Hematopoietic multipotent progenitor cell treated with erythropoietin and hydrocortisone succinate and interleukin-3 and kit ligand, for 6 days (in vitro differentiated cells): ENCODE measurements at regions not wholly inside any gene's neighbourhood (a gene's known extent, or its start where the extent isn't known, plus 50 kb on each side); places are given as distances from the start of the nearest gene placed in this dataset.

Source experiments
- DNase-seq: peaks from one replicate; pipeline ENCODE4 v3.0.0-alpha.2; 2015

GRCh38 chr5:2047341-2047927, 164.7 kb upstream of the IRX4 start:
- no peak for DNase-seq

GRCh38 chr5:2044041-2044440, 161.3 kb upstream of the IRX4 start:
- DNase-seq = no peak

- DNase-seq = no peak
These were observed 156.4 kb upstream of the IRX4 start for GRCh38 chr5:2039180-2039531.

DNA sequence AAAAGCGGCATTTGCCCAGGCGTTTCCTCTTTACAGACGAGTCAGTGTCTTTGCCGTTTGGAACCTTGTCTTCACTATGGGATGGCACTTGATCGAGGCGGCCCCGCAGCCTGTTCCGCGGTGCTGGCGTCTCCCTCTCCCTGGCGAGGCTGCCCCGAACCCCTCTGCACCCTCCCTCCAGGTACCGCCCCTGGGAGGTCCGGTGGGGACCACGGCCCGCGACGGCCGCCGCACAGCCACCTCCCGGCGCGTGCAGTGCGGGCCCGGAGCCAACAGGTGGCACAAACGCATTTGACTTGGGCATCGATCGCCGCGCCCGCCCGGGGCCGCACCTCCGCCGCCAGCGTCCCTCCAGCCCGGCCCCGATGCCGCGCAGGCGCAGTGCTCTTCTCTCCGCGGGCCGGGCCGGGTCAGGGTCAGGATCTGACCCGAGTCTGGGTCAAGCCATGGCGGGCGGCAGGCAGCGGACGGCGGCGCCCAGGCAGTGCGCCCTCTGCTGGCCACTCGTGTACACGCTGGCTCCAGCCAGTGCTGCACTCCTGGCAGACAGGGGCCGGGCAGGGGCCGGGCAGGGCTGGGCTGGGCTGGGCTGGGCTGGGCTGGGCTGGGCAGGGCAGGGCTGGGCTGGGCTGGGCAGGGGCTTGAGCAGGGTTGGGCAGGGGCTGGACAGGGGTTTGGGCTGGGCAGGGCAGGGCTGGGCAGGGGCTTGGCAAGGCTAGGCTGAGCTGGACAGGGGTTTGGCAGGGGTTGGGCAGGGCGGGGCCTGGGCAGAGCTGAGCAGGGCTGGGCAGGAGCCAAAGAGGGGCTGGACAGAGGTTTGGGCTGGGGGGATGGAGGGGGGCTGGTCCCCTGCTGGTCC, 155.8 kb upstream of the IRX4 start:
- peak; percentile 61 for DNase-seq

GRCh38 chr5:2036885-2037284, 154.2 kb upstream of the IRX4 start:
- DNase-seq = no peak

- DNase-seq = no peak
These were observed 149.7 kb upstream of the IRX4 start for GRCh38 chr5:2032432-2032831.

DNA sequence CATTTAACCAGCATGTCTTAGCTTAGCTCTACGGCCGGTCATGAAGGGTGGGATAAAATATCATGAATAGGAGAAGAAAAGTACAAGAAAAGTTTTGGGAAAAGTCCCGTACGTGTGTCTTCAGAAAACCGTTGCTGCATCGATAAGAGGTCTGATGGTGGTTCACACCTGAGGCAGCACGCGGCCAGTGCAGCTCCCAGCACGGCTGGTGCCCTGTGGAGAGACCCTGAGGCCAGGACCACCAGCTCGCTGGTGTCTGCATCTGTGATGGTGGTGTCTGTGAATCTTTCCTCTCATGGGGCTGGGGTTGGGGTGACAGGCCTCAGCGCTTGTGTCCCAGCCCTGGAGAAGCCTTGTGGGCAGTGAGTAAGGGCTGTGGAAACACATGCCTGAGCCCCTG, 148.9 kb upstream of the IRX4 start:
- DNase-seq = no peak

DNA sequence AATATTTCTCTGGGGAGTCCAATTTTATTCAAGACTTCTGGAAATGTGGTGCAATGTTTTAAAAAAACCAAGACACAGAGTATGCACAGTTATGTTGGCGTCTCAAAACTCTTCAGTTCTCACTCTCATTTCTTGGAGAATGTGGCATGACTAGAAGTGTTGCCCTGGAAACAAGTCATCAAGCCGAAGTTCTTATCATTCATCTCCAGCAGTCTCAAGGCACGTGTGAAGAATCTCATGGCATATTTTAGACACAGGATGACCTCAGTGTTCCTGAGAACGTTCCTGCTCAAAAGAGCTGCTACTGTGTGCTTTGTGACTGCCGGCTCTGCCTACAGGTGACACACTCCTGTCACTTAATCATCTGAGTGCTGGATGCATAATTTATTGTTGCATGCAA, 147.4 kb upstream of the IRX4 start:
- DNase-seq = no peak

DNA sequence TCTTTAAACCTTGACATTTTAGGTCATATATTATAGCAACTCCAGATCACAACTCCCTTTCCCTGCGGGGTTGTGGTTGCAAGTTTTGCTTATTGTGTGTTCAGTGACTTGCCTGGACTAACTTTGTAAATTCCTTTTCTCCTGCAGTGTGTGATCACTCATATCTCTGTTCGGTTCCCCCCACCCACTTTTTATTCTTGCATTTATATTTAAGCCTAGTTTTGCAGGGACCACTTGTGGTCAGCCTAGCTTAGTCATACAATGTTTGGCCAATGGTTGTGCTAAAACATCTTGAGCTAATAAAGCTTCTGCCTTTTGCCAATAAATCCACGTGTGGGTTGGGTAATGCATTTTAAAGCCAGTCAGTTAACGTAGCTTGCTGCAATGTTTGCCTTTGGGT, 146.5 kb upstream of the IRX4 start:
- no peak for DNase-seq

DNA sequence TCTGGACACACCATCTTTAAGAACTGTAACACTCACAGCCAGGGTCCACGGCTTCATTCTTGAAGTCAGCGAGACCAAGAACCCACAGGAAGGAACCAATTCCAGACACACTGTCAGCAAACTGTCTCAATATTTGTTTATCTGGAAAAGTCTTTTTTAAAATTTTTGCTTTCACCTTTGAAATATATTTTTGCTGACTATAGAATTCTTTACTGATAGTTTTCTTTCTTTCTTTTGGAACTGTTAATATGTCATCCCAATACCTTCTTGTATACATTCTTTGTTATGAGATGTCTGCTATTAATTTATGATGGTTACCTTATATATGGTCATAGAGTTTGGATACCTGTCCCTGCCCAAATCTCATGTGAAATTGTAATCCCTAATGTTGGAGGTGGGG, 145.1 kb upstream of the IRX4 start:
- DNase-seq = no peak

- DNase-seq = no peak
These were observed 142.4 kb upstream of the IRX4 start for GRCh38 chr5:2024986-2025721.

- no peak for DNase-seq
These were observed 140.5 kb upstream of the IRX4 start for GRCh38 chr5:2023196-2023595.

GRCh38 chr5:2022436-2022835, 139.7 kb upstream of the IRX4 start:
- DNase-seq = no peak

DNA sequence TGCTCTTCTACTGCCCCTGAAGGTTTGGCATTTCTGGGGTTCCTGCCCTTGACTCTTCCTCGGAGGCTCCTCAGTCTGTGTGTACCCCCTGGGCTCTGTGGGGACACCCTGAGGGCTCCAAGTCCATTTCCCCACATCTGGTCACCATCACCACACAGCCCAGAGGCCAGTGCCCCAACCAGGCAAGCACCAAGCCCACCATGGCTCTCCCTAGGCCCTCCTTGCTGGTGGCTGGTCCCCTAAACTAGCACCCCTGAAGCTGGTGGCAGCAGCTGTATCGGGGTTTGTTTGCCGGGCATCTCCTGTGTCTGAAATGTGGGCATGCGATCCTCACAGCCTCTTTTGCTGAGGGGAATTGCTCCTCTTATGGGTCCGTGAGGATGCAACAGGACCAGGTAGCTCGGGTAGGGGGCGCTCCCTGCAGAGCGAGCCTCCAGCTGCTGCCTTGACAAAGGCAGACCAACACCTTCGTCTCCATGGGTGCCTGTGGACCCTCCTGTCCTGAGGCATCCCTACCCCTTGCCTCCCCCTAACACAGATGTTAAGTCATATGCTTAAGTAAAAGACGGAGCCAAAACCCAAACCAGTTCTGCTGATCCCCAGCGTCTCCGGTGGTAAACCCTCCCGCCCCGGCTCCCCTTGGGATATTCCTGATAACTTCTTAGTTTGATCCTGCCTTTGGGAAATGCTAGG, 138.9 kb upstream of the IRX4 start:
- no peak for DNase-seq

GRCh38 chr5:2020730-2021129, 138.0 kb upstream of the IRX4 start:
- no peak for DNase-seq

DNA sequence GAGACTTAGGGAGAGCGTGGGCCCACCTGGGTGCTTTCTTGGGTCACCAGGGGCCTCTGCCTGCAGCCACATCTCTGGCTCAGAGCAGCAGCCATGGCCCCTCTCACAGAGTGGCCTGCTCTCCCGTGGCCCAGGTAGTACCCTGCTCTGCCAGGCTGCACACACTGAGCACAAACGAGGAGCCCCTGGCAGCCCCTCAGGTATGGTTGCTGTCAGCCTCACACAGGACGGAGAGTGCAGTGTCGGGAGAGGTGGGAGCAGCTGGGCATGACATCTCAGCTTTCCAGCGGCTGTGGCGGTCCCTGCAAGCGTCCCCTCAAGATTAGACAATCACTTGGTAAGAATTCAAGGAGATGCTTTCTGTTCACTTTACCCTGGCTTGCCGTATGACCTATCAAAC, 137.0 kb upstream of the IRX4 start:
- DNase-seq = no peak

GRCh38 chr5:2018390-2018724, 135.6 kb upstream of the IRX4 start:
- no peak for DNase-seq

DNA sequence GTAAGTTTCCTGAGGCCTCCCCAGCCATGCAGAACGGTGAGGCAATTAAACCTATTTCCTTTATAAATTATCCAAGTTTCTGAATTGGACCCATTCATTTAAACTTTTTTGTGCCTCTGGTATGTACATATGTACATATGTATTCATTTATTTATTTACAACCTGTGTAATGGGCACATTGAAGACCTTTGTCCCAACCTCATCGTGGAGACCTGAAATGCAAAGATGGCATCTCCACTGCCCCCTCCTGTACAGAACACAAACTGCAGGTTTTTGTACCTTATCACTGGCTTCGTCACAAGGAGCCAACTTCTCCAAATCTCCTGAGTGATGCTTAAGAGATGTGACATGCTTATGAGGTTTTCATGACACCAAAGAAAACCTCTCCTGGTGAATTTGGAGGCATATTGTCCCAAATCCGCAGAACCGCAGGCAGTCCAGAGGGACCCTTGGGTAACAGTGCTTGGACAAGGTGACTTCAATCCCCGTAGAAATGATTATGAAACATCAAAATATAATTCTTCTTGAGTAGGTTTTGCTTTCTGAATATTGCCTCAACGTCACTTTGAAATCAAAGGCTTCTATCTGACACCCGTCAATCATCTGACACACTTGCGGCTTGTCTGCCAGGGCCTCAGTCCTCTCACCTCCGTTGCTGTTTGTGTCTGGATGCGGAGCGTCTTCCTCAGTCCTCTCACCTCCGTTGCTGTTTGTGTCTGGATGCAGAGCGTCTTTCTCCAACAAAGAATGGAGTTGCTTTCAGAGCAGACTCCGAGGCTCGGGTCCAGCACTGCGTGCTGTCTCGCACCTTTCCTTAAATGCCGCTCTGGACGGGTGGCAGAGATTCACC, 135.0 kb upstream of the IRX4 start:
- peak; percentile 58 for DNase-seq

DNA sequence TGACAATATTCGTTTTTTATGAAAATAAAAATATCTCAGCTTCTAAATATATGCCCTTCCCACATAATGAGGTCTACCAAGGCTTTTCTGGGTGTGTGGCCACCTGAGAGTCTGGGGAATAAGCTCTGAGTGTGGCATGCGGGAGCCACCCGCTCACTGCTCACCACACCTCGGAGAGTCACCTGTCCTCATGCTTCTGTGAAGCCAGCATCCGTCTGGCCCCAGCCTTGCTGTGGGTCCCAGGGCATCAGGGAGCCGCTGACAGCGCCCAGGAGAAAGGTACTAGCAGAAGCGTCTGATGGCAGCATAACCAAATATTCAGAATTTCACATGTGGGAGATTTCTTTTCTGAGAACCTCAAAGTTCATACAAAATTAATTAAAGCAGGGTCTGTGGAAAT, 133.2 kb upstream of the IRX4 start:
- DNase-seq = no peak

- DNase-seq = no peak
These were observed 132.6 kb upstream of the IRX4 start for GRCh38 chr5:2015124-2015848.

DNA sequence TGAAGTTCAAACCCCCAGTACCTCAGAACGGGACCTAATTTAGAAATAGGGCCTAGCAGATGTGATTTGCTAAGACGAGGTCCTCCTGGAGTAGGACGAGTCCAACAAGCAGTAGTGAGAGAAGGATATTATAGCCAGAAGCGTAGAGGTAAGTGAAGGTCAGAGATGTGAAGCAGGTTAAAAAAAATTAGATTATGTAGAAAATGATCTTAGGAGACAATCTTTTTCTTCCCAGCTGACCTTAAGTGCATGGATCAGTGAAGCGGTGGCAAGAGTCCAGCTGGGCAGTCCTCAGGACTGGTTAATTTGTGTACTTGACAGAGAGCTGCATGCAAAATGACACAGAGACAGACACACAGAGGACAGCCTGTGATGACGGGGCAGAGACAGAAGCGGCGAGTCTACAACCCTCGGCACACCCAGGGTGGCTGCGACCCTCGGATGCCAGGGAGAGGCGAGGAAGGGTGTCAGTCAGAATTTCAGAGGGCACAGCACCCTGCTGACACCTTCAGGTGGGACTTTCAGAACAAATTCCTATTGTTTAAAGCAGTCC, 131.4 kb upstream of the IRX4 start:
- DNase-seq = no peak
